GM19397 (cell line): ENCODE measurements at regions not wholly inside any gene's neighbourhood (a gene's known extent, or its start where the extent isn't known, plus 50 kb on each side); places are given as distances from the start of the nearest gene placed in this dataset.
"Not testable (repeated sequence)": the region's sequence is repeated elsewhere in the genome, so short reads cannot be mapped to it uniquely, and the experiment has no call there.

Experiments used
- ATAC-seq: cut with Tn5 transposase; IDR thresholded peaks from one replicate; pipeline ENCODE4 v1.9.1; 2021; ENCODE audit warnings: mild to moderate bottlenecking, moderate library complexity; ENCODE audit not compliant: unreplicated experiment

- ATAC-seq: no peak
Measured at GRCh38 chr2:221929259-221929658, 357.2 kb upstream of the EPHA4 start.

GRCh38 chr2:221926327-221926726 lies 354.2 kb upstream of the EPHA4 start:
- no peak for ATAC-seq

GRCh38 chr2:221924576-221924975 lies 352.5 kb upstream of the EPHA4 start:
- ATAC-seq: no peak

GRCh38 chr2:221915926-221916325 lies 343.8 kb upstream of the EPHA4 start:
- no peak for ATAC-seq

- ATAC-seq: no peak
Measured at GRCh38 chr2:221914334-221914880, 342.3 kb upstream of the EPHA4 start.

GRCh38 chr2:221911890-221912289 lies 339.8 kb upstream of the EPHA4 start:
- ATAC-seq: no peak

- ATAC-seq: no peak
Measured at GRCh38 chr2:221911321-221911720, 339.2 kb upstream of the EPHA4 start.

- ATAC-seq: no peak
Measured at GRCh38 chr2:221908518-221908917, 336.4 kb upstream of the EPHA4 start.

GRCh38 chr2:221897718-221898117 lies 325.6 kb upstream of the EPHA4 start:
- no peak for ATAC-seq

- ATAC-seq: no peak
Measured at GRCh38 chr2:221896505-221897151, 324.5 kb upstream of the EPHA4 start.

GRCh38 chr2:221895366-221896121 lies 323.4 kb upstream of the EPHA4 start:
- ATAC-seq: no peak

- no peak for ATAC-seq
Measured at GRCh38 chr2:221893501-221893900, 321.4 kb upstream of the EPHA4 start.

GRCh38 chr2:221892006-221892405 lies 319.9 kb upstream of the EPHA4 start:
- ATAC-seq: not testable (repeated sequence)

GRCh38 chr2:221883976-221884375 lies 311.9 kb upstream of the EPHA4 start:
- no peak for ATAC-seq

- no peak for ATAC-seq
Measured at GRCh38 chr2:221876016-221876415, 303.9 kb upstream of the EPHA4 start.

- no peak for ATAC-seq
Measured at GRCh38 chr2:221874444-221874843, 302.3 kb upstream of the EPHA4 start.

- ATAC-seq: no peak
Measured at GRCh38 chr2:221857719-221858118, 285.6 kb upstream of the EPHA4 start.

- no peak for ATAC-seq
Measured at GRCh38 chr2:221853297-221853696, 281.2 kb upstream of the EPHA4 start.

- no peak for ATAC-seq
Measured at GRCh38 chr2:221851531-221852045, 279.5 kb upstream of the EPHA4 start.

GRCh38 chr2:221850076-221850475 lies 278.0 kb upstream of the EPHA4 start:
- ATAC-seq: no peak

GRCh38 chr2:221848286-221848685 lies 276.2 kb upstream of the EPHA4 start:
- ATAC-seq: no peak

GRCh38 chr2:221845021-221845365 lies 272.9 kb upstream of the EPHA4 start:
- ATAC-seq: no peak
